Frontal cortex (tissue), 3 donors: ENCODE measurements at regions not wholly inside any gene's neighbourhood (a gene's known extent, or its start where the extent isn't known, plus 50 kb on each side); places are given as distances from the start of the nearest gene placed in this dataset.

ENCODE experiments used
- DNase-seq, 2 donors: peaks; one replicate each; pipeline ENCODE4 v3.0.0; 2012; ENCODE audit warnings: low spot score in 2 of 2
- FAIRE-seq: peaks from 2 replicates; lab custom pipeline; 2012; peaks lifted over from hg19 to GRCh38; lab: Jason Lieb, UNC
- donor health status: control.
- donor health status: control.
- donor health status: control.

DNA sequence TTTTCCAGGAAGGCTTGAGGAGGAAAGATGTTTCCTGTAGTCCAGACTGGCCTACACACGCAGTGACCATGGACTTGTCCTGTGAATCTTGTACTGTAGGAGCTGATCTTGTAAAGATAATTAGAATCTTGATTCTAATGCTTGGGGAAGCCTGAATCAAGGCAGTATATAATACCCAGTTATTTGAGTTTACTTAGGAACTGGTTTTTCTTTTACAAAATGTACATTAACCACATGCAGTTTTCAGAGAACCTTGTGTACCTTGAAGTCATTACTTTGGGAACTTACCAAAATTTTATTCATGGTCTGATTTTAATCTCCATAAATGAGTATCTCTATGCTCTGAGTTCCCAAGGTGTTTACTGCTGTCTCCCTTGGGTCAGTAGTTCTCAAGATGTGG is 439.9 kb upstream of the AZI2 start:
- no peak for FAIRE-seq
- DNase-seq, result no peak

DNA sequence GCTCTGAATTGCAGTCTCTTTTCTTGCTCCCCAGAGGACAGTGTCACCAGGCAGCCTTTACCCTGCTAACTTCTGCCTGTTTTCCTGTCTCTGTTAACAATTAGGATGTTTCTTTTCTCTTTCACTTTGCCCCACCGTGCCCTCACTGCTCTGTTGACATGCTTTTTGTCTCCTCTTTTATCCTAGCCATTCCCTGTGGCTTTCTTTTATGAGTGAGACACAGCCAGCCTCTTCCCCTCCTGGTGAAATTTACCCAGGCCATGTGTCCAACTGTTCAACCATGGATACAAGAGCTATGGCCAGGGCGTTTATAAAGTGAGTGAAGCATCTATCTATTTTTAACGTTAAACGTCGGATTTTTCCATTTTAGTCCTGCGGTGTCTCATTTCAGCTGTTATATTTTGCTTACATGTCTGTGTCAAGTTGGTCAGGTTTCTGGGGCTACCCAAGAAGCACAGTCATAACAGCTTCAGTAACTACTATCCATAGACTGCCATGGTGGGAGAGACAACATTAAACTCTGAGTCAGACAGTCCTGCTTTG is 443.2 kb upstream of the AZI2 start:
- FAIRE-seq, result no peak
- no peak for DNase-seq

DNA sequence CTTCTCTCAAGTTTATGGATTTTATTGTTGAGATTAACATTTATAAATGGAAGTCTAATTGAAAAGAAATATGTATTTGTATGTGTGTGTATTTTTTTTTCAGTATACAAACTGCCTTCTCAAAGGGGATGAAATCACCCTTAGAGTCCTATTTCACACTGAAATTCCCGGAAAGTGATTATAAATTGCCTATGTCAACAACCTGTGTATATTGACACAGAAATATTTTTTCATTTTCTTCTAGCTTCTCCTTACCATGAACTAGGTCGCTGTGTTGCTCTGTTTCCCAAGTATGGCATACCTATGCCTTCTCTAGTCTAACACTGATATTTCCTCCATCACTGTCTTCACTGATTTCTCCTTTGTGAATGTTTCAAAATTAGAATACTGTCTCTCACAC is 444.0 kb upstream of the AZI2 start:
- FAIRE-seq (no peak), DNase-seq (no peak)

DNA sequence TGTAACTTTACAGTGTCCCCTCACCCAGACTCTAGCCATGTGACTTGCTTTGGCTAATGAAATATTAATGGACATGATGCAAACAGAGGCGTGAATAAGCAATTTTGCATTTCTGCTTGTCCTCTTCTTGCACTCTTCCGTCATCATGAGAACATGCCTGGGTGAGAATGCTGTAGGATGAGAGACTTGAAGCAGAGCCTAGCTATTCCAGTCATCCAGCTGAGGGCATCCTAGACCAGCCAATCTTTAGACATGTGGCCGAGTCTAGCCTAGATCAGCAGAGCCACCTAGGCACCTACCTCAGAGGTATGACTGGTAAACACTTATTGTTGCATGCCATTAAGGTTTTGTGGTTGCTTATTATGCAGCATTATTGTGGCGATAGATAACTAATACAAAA is 450.5 kb upstream of the AZI2 start:
- DNase-seq, result no peak
- no peak for FAIRE-seq

- FAIRE-seq (no peak), DNase-seq (no peak)
Observed at GRCh38 chr3:28800203-28800602, 451.6 kb upstream of the AZI2 start.

GRCh38 chr3:28808068-28808467 is 459.4 kb upstream of the AZI2 start:
- FAIRE-seq, result no peak

GRCh38 chr3:28816017-28816416 is 464.9 kb upstream of the RBMS3 start:
- FAIRE-seq (no peak), DNase-seq (no peak)

More at GRCh38 chr3:28808068-28808467, 459.4 kb upstream of the AZI2 start:
- DNase-seq, result no peak

- no peak for FAIRE-seq
- no peak for DNase-seq
Observed at GRCh38 chr3:28824316-28824715, 456.6 kb upstream of the RBMS3 start.

- DNase-seq (no peak), FAIRE-seq (no peak)
Observed at GRCh38 chr3:28826840-28827239, 454.0 kb upstream of the RBMS3 start.

- DNase-seq, result no peak
- FAIRE-seq, result no peak
Observed at GRCh38 chr3:28835249-28835648, 445.6 kb upstream of the RBMS3 start.

- peak in 1 of 2 donors; percentile 20 for DNase-seq
- FAIRE-seq, result no peak
Observed at GRCh38 chr3:28835751-28836150, 445.1 kb upstream of the RBMS3 start.

- no peak for DNase-seq
- FAIRE-seq, result no peak
Observed at GRCh38 chr3:28836199-28836598, 444.7 kb upstream of the RBMS3 start.

- DNase-seq (no peak), FAIRE-seq (no peak)
Observed at GRCh38 chr3:28840976-28841376, 439.9 kb upstream of the RBMS3 start.

DNA sequence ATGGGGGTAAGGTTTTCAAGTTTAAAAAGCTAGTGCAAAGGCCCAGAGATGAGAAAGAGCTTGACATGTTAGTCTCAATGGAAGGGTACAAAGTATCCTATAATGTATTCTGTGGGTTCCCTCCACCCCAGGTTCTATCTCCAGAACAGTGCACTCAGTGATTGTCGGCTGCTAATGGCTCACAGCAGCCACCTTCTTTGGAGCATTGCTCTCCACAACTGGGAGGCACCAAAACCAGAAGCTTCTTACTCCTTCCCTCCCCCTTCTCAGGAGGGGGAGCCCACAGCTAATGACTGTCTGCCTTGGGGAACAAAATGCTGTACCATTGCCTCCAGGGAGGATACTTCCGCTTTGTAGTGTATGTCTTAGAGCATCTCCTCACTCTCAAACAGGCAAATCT is 439.4 kb upstream of the RBMS3 start:
- FAIRE-seq, result no peak

GRCh38 chr3:28844298-28845005 is 436.4 kb upstream of the RBMS3 start:
- no peak for DNase-seq

More for the DNA sequence above, 439.4 kb upstream of the RBMS3 start:
- no peak for DNase-seq

DNA sequence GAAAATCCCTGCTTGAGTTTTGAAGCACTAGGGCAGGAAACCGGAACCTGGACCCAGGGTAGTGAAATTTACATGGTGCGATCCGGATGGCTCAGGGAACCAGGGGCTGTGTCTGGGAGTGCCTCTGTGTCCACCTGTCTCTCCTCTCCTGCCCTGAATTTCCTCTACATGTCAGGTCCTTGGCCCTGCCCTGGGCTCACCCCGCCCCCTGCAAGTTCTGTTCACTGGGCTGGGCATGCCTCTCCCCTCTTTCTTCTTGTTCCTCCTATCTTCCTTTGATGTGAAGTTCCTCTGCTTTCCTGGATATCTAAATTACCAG is 435.9 kb upstream of the RBMS3 start:
- DNase-seq, result no peak
- no peak for FAIRE-seq

More at GRCh38 chr3:28844298-28845005, 436.4 kb upstream of the RBMS3 start:
- FAIRE-seq, result no peak

DNA sequence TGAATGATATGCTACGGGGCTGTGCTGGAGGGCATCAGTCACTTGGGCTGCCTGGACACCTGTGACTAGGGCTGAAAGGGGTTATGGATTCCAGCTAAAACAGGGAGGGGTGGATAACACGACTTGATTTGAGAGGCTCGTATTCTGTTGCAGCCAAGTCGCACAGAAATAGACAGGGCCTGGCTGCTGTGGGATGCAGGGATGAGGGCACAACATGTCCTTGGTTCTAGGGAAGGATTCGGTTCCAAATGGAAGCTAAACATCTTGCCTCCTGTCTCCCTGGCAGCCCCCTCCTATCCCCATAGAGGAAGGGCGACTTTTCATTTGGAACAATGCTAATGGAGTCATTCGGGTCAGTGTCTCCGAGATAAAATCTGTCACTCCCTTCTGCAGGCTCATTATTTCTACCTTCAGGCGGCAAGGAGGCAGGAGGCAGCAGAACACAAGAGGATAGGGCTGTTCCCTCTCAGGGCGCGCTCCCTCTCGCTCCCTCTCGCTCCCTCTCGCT is 433.8 kb upstream of the RBMS3 start:
- FAIRE-seq, result no peak
- DNase-seq, result no peak

DNA sequence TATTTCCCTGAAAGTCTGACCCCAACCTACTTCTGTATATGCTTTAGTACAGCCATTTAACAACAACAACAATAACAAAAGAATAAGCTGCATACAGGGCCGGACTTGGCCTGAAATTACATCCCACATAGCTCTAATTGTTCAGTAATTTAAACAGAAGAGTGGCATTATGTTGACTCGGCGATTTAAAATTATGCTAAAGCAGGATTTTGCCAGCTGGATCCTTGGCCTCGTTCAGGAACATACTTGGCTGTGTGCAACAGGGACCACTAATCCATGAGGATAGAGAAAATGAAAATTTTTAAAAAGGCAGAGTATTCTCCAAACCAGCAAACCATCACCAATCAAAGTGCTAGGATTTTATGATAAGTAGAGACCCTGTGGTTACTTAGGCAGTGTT is 433.1 kb upstream of the RBMS3 start:
- FAIRE-seq (no peak), DNase-seq (no peak)

- DNase-seq (no peak), FAIRE-seq (no peak)
Observed at GRCh38 chr3:28850186-28850585, 430.7 kb upstream of the RBMS3 start.

GRCh38 chr3:28853830-28854229 is 427.0 kb upstream of the RBMS3 start:
- FAIRE-seq (no peak), DNase-seq (no peak)

DNA sequence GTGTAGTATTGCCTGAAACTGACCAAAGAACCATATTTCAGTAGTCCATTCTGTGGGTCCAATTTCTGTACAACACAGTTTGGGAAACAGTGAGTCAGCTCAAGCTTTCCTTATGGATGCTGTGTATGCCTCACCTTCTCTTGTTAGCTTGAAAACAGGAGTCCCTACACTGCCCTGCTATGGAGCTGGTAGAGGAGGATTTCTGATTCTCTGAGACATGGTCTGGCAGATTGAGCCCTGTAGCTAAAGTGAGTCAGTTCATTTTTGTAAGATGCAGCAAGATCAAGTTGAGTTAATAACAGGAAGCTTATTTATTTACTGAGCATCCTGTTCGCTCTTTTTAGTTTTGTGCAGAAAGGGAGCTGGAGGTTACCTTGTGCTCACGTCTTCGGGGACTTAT is 424.1 kb upstream of the RBMS3 start:
- DNase-seq, result no peak
- FAIRE-seq, result no peak

- DNase-seq, result no peak
- FAIRE-seq, result no peak
Observed at GRCh38 chr3:28859897-28860296, 421.0 kb upstream of the RBMS3 start.
